ENCODE measurements at regions not wholly inside any gene's neighbourhood (a gene's known extent, or its start where the extent isn't known, plus 50 kb on each side); places are given as distances from the start of the nearest gene placed in this dataset.

DNA sequence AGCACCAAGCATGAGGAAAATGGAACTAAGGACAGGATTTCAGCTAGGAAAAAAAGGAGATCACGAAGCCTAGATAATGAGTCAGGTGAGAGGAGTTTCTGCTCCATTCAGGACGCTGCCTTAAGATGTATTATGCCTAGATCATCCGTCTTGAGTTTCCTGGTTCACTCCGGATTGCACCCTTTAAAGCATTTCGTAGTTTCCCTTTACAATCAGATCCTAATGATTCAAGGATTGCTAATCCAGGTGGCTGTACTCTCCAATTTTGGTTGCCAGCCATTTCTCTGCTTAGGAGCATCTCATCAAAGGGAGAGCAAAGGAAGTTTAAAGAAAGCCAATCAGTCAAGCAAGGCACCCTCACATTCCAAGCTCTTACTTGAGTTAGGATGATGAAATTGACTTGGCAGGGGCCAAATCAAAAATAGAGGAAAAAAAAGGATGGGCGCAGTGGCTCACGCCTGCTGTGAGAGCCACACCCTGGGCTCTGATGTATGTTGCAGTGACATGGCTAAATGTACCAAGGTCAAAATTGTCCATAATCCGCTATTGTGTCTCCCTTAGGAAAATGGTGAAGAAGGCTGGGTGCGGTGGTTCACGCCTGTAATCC, 156.9 kb upstream of the SOD1 start:
- 90 to 94% methylated on average over 10 of the region's 10 CpGs for WGBS, 2 donors
- no peak overlapping the region for H3K27ac ChIP-seq
- intact Hi-C loops (cut with DNase I; ENCODE audit: low total_unique reads) = no loop called here
- no peaks in the 10 kb centered on the region for H3K27me3 ChIP-seq
- H3K36me3 ChIP-seq (ENCODE audit: low read depth, missing control alignments) = no peaks in the 10 kb centered on the region
- no peaks in the 10 kb centered on the region for H3K9me3 ChIP-seq
- H3K4me1 ChIP-seq = peaks cover 4% of the 10 kb centered on the region
- TF ChIP-seq POLR2A (IDR thresholded peaks at IDR 0.05) = no peak
- TF ChIP-seq, protein P1, sequence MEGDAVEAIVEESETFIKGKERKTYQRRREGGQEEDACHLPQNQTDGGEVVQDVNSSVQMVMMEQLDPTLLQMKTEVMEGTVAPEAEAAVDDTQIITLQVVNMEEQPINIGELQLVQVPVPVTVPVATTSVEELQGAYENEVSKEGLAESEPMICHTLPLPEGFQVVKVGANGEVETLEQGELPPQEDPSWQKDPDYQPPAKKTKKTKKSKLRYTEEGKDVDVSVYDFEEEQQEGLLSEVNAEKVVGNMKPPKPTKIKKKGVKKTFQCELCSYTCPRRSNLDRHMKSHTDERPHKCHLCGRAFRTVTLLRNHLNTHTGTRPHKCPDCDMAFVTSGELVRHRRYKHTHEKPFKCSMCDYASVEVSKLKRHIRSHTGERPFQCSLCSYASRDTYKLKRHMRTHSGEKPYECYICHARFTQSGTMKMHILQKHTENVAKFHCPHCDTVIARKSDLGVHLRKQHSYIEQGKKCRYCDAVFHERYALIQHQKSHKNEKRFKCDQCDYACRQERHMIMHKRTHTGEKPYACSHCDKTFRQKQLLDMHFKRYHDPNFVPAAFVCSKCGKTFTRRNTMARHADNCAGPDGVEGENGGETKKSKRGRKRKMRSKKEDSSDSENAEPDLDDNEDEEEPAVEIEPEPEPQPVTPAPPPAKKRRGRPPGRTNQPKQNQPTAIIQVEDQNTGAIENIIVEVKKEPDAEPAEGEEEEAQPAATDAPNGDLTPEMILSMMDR (IDR thresholded peaks at IDR 0.05) = no peak
- H3K4me3 ChIP-seq = no peak overlapping the region
- DNase-seq = no peak

DNA sequence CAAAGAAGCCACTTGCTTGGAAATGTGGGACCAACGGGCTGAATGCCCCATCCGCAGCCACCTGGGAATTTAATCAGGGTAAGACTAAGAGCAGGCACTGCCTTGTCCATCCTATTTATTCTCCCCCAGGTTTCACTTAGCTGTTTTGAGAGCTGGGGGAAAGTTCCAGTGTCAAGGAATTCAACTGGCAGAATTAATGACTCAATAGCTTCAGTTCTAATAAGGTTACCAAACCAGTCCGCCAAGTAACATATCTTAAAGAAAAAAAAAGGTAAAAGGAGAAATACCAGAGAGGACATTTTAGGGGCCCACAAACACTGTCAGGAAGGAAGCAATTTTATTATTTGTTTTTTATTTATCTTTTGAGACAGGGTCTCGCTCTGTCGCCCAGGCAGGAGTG, 157.6 kb upstream of the SOD1 start:
- no peak overlapping the region for H3K27ac ChIP-seq
- no peaks in the 10 kb centered on the region for H3K9me3 ChIP-seq
- H3K36me3 ChIP-seq (ENCODE audit: low read depth, missing control alignments) = no peaks in the 10 kb centered on the region
- DNase-seq = no peak
- 98% methylated on average over 5 of the region's 5 CpGs for WGBS, 2 donors
- no peaks in the 10 kb centered on the region for H3K27me3 ChIP-seq
- no peak for TF ChIP-seq POLR2A (IDR thresholded peaks at IDR 0.05)
- TF ChIP-seq, protein P1 (IDR thresholded peaks at IDR 0.05) = no peak
- H3K4me3 ChIP-seq = no peak overlapping the region
- peaks cover 4% of the 10 kb centered on the region for H3K4me1 ChIP-seq
- intact Hi-C loops (cut with DNase I; ENCODE audit: low total_unique reads) = no loop called here

DNA sequence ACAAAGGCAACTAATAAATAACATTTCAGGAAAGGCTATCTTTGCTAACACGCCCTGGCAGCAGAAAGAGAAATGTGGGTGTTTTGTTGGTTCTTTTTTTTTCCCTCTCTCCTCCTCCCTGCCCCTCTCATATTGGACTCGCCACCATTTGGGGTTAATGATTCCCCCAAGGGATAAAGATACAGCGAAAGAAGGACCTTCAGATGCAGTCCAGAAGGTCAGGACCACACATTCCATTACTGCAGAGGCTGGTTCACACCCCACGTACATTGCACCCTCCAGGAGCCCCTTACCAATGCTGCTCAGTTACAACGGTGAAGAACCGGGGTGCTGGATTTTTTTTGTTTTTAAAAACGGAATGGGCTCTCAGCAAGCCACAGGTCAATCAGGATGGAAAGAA, 156.9 kb upstream of the TIAM1 start:
- H3K4me1 ChIP-seq = peaks cover 4% of the 10 kb centered on the region
- H3K27me3 ChIP-seq = no peaks in the 10 kb centered on the region
- WGBS, 2 donors = 56 to 58% methylated on average over 7 of the region's 7 CpGs
- no peaks in the 10 kb centered on the region for H3K36me3 ChIP-seq (ENCODE audit: low read depth, missing control alignments)
- intact Hi-C loops (cut with DNase I; ENCODE audit: low total_unique reads) = no loop called here
- no peaks in the 10 kb centered on the region for H3K9me3 ChIP-seq
- no peak overlapping the region for H3K4me3 ChIP-seq
- TF ChIP-seq POLR2A (IDR thresholded peaks at IDR 0.05) = no peak
- TF ChIP-seq, protein P1 (IDR thresholded peaks at IDR 0.05) = no peak
- no peak for DNase-seq
- no peak overlapping the region for H3K27ac ChIP-seq

DNA sequence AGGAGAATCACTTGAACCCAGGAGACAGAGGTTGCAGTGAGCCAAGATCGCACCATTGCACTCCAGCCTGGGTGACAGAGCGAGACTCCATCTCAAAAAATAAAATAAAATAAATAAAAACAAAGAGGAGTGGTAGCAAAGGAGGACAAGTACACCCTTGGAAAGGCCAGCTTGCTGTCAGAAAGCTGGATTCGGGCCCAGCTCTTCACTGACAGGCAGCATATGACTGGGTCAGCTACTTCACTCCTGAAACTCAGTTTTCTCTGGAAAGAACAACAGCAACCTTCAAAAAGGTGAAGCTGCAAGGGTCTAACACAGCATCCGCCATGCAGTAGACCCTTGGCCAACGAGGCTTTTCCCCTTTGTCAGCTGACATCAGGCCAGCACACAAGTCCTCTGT, 156.0 kb upstream of the TIAM1 start:
- Histone ChIP-seq H3K4me1 (peaks cover 4% of the 10 kb centered on the region), H3K9me3 (no peaks in the 10 kb centered on the region), H3K36me3 (ENCODE audit: low read depth, missing control alignments) (no peaks in the 10 kb centered on the region), H3K4me3 (no peak overlapping the region), H3K27ac (no peak overlapping the region), H3K27me3 (no peaks in the 10 kb centered on the region)
- TF ChIP-seq, protein P1 (IDR thresholded peaks at IDR 0.05) = no peak
- no peak for TF ChIP-seq POLR2A (IDR thresholded peaks at IDR 0.05)
- no peak for DNase-seq
- intact Hi-C loops (cut with DNase I; ENCODE audit: low total_unique reads) = no loop called here
- WGBS, 2 donors = 89 to 95% methylated on average over 5 of the region's 5 CpGs

DNA sequence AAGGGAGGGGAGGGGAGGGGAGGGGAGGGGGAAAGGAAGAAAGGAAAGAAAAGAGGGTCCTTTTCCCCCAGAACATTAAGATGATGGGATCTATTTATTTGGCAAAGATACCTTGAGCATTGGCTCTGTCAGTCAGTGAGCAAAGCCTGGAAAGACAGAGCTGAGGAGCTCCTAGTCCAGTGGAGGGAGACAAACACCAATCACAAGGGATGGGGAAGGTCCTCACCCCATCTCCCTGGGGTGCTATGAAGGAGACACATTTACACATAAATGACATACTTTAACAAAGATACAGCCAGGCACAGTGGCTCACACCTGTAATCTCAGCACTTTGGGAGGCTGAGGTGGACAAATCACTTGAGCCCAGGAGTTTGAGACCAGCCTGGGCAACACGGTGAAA, 154.9 kb upstream of the TIAM1 start:
- 65 to 100% methylated on average over 1 of the region's 1 CpG for WGBS, 2 donors
- Histone ChIP-seq H3K4me1 (peaks cover 4% of the 10 kb centered on the region), H3K4me3 (no peak overlapping the region), H3K27me3 (no peaks in the 10 kb centered on the region), H3K36me3 (ENCODE audit: low read depth, missing control alignments) (no peaks in the 10 kb centered on the region), H3K27ac (no peak overlapping the region), H3K9me3 (no peaks in the 10 kb centered on the region)
- no peak for TF ChIP-seq POLR2A (IDR thresholded peaks at IDR 0.05)
- TF ChIP-seq, protein P1 (IDR thresholded peaks at IDR 0.05) = no peak
- no peak for DNase-seq
- intact Hi-C loops (cut with DNase I; ENCODE audit: low total_unique reads) = no loop called here
